ENCODE measurements at regions not wholly inside any gene's neighbourhood (a gene's known extent, or its start where the extent isn't known, plus 50 kb on each side); places are given as distances from the start of the nearest gene placed in this dataset.

- no peak for TF ChIP-seq CTCF (conservative IDR thresholded peaks at IDR 0.05; ENCODE audit: low read depth, low read length)
- DNase-seq (ENCODE audit: low read depth), result no peak
- no peak overlapping the region for H3K4me3 ChIP-seq (ENCODE audit: low read length)
These were observed 481.8 kb downstream of the GRXCR1 start for GRCh38 chr4:43374216-43374751.

GRCh38 chr4:43379016-43379415 is 486.5 kb downstream of the GRXCR1 start:
- H3K4me3 ChIP-seq (ENCODE audit: low read length), result no peak overlapping the region
- no peak for TF ChIP-seq CTCF (conservative IDR thresholded peaks at IDR 0.05; ENCODE audit: low read depth, low read length)

GRCh38 chr4:43380093-43380492 is 487.6 kb downstream of the GRXCR1 start:
- no peak overlapping the region for H3K4me3 ChIP-seq (ENCODE audit: low read length)
- TF ChIP-seq CTCF (conservative IDR thresholded peaks at IDR 0.05; ENCODE audit: low read depth, low read length), result no peak
- DNase-seq (ENCODE audit: low read depth), result no peak

More at GRCh38 chr4:43379016-43379415, 486.5 kb downstream of the GRXCR1 start:
- no peak for DNase-seq (ENCODE audit: low read depth)

GRCh38 chr4:43391069-43391468 is 498.6 kb downstream of the GRXCR1 start:
- no peak for TF ChIP-seq CTCF (conservative IDR thresholded peaks at IDR 0.05; ENCODE audit: low read depth, low read length)
- no peak overlapping the region for H3K4me3 ChIP-seq (ENCODE audit: low read length)
- DNase-seq (ENCODE audit: low read depth), result no peak

DNA sequence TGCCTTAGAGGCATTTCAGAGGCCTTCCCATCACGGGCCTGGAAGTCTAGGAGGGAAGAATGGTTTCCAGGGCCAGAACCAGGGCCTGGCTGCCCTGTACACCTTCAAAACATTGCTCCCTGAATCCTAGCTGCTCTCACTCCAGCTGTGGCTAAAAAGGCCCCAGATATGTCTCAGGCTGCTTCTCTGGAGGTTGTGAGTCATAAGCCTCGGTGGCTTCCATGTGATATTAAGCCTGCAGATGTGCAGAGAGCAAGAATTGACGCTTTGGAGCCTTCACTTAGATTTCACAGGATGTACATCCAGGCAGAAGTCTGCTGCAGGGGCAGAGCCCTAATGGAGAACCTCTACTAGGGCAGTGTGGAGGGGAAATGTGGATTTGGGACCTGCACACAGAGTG is 502.5 kb downstream of the GRXCR1 start:
- no peak for DNase-seq (ENCODE audit: low read depth)

GRCh38 chr4:43399726-43400125 is 507.2 kb downstream of the GRXCR1 start:
- no peak for TF ChIP-seq CTCF (conservative IDR thresholded peaks at IDR 0.05; ENCODE audit: low read depth, low read length)
- DNase-seq (ENCODE audit: low read depth), result no peak

More for the DNA sequence above, 502.5 kb downstream of the GRXCR1 start:
- TF ChIP-seq CTCF (conservative IDR thresholded peaks at IDR 0.05; ENCODE audit: low read depth, low read length), result no peak
- no peak overlapping the region for H3K4me3 ChIP-seq (ENCODE audit: low read length)

DNA sequence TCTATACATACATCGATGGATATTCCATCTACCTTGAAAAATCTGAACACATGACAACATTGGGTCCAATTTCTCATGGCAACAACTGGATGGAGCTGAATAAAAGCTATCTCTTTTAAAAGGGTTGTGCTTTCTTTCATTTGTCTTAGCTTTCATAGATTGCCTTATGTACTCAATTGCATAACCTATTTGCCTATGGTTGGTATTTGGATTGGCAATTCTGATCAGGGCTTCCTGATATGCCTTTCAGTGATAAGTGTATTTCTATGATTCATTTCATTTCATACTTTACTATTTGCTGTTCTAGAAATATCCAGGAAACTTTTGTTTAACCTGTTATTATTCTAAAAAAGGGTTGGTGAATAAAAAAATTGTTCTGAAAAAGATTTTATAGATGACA is 509.9 kb downstream of the GRXCR1 start:
- H3K4me3 ChIP-seq (ENCODE audit: low read length), result no peak overlapping the region
- DNase-seq (ENCODE audit: low read depth), result no peak
- TF ChIP-seq CTCF (conservative IDR thresholded peaks at IDR 0.05; ENCODE audit: low read depth, low read length), result no peak

More at GRCh38 chr4:43399726-43400125, 507.2 kb downstream of the GRXCR1 start:
- H3K4me3 ChIP-seq (ENCODE audit: low read length), result no peak overlapping the region

All from retinal pigment epithelial cell (primary cell).